Activated CD4-positive, alpha-beta memory T cell treated with anti-CD3 and anti-CD28 coated beads, Interleukin-2, amount 10 ng/mL, durations not matched to agents 7 days and 5 days (primary cell): ENCODE measurements at regions not wholly inside any gene's neighbourhood (a gene's known extent, or its start where the extent isn't known, plus 50 kb on each side); places are given as distances from the start of the nearest gene placed in this dataset.
"Not testable (repeated sequence)": the region's sequence is repeated elsewhere in the genome, so short reads cannot be mapped to it uniquely, and the experiment has no call there.

Experiments used
- CTCF ChIA-PET: fragments of 350-600 bp; sonication (Branson Sonifier 250); formaldehyde crosslinking; loops from one replicate; lab custom pipeline; 2021; ENCODE audit warnings: antibody characterized with exemption, inconsistent platforms; lab: Charles Lee
- POLR2A ChIA-PET: fragments of 350-600 bp; sonication (Branson Sonifier 250); formaldehyde crosslinking; loops from one replicate; lab custom pipeline; 2021; ENCODE audit warnings: antibody characterized with exemption; lab: Charles Lee
- DNase-seq: peaks from one replicate; pipeline ENCODE4 v3.0.0-alpha.2; 2020
- H3K27ac Mint-ChIP-seq: one replicate; pipeline ENCODE4 v1.8.0; 2021; ENCODE audit warnings: mild to moderate bottlenecking, mixed read lengths
- H3K27me3 Mint-ChIP-seq: one replicate; pipeline ENCODE4 v1.8.0; 2021; ENCODE audit warnings: mixed read lengths
- H3K36me3 Mint-ChIP-seq: one replicate; pipeline ENCODE4 v1.8.0; 2021; ENCODE audit warnings: low read depth, mixed read lengths
- H3K4me1 Mint-ChIP-seq: one replicate; pipeline ENCODE4 v1.8.0; 2021; ENCODE audit warnings: mixed read lengths
- H3K4me3 Mint-ChIP-seq: one replicate; pipeline ENCODE4 v1.8.0; 2021; ENCODE audit warnings: mild to moderate bottlenecking, mixed read lengths
- H3K9me3 Mint-ChIP-seq: one replicate; pipeline ENCODE4 v1.8.0; 2021; ENCODE audit warnings: mixed read lengths

GRCh38 chr16:29290631-29291247, 115.8 kb downstream of the NPIPB11 start:
- ChIA-PET CTCF (no interaction called here), POLR2A (no interaction called here)
- Mint-ChIP-seq H3K4me1 (peaks cover 13% of the 10 kb centered on the region), H3K27ac (peak overlapping the region; percentile 26), H3K9me3 (no peaks in the 10 kb centered on the region), H3K27me3 (no peaks in the 10 kb centered on the region), H3K4me3 (no peak overlapping the region), H3K36me3 (no peaks in the 10 kb centered on the region)
- DNase-seq, result peak; percentile 72

GRCh38 chr16:29289516-29290239, 116.8 kb downstream of the NPIPB11 start:
- H3K4me3 Mint-ChIP-seq, H3K36me3 Mint-ChIP-seq, POLR2A ChIA-PET, DNase-seq, CTCF ChIA-PET, H3K9me3 Mint-ChIP-seq, H3K27me3 Mint-ChIP-seq, H3K27ac Mint-ChIP-seq: not testable (repeated sequence)
- peaks cover 19% of the 10 kb centered on the region for H3K4me1 Mint-ChIP-seq

GRCh38 chr16:29288711-29289474, 117.6 kb downstream of the NPIPB11 start:
- POLR2A ChIA-PET, DNase-seq, H3K27me3 Mint-ChIP-seq, H3K36me3 Mint-ChIP-seq, H3K9me3 Mint-ChIP-seq, H3K27ac Mint-ChIP-seq, H3K4me3 Mint-ChIP-seq, CTCF ChIA-PET: not testable (repeated sequence)
- peaks cover 21% of the 10 kb centered on the region for H3K4me1 Mint-ChIP-seq

GRCh38 chr16:29287871-29288535, 118.5 kb downstream of the NPIPB11 start:
- not testable (repeated sequence) for DNase-seq, H3K9me3 Mint-ChIP-seq, H3K27me3 Mint-ChIP-seq

GRCh38 chr16:29287246-29287645, 119.3 kb downstream of the NPIPB11 start:
- peaks cover 21% of the 10 kb centered on the region for H3K4me1 Mint-ChIP-seq
- CTCF ChIA-PET, POLR2A ChIA-PET, H3K4me3 Mint-ChIP-seq, DNase-seq, H3K27ac Mint-ChIP-seq, H3K27me3 Mint-ChIP-seq, H3K36me3 Mint-ChIP-seq, H3K9me3 Mint-ChIP-seq: not testable (repeated sequence)

More at GRCh38 chr16:29287871-29288535, 118.5 kb downstream of the NPIPB11 start:
- peaks cover 21% of the 10 kb centered on the region for H3K4me1 Mint-ChIP-seq
- POLR2A ChIA-PET, H3K27ac Mint-ChIP-seq, H3K4me3 Mint-ChIP-seq, H3K36me3 Mint-ChIP-seq, CTCF ChIA-PET: not testable (repeated sequence)

- H3K27me3 Mint-ChIP-seq, CTCF ChIA-PET, H3K9me3 Mint-ChIP-seq: not testable (repeated sequence)
Observed at GRCh38 chr16:29286796-29287195, 119.7 kb downstream of the NPIPB11 start.

GRCh38 chr16:29286161-29286560, 120.3 kb downstream of the NPIPB11 start:
- CTCF ChIA-PET, DNase-seq, H3K27me3 Mint-ChIP-seq, H3K9me3 Mint-ChIP-seq, H3K36me3 Mint-ChIP-seq, H3K4me3 Mint-ChIP-seq, H3K27ac Mint-ChIP-seq, POLR2A ChIA-PET: not testable (repeated sequence)
- peaks cover 16% of the 10 kb centered on the region for H3K4me1 Mint-ChIP-seq

More at GRCh38 chr16:29286796-29287195, 119.7 kb downstream of the NPIPB11 start:
- H3K4me1 Mint-ChIP-seq, result peaks cover 21% of the 10 kb centered on the region
- H3K4me3 Mint-ChIP-seq, H3K36me3 Mint-ChIP-seq, DNase-seq, H3K27ac Mint-ChIP-seq, POLR2A ChIA-PET: not testable (repeated sequence)

GRCh38 chr16:29285151-29285885, 121.2 kb downstream of the NPIPB11 start:
- CTCF ChIA-PET, POLR2A ChIA-PET, H3K27me3 Mint-ChIP-seq, H3K4me3 Mint-ChIP-seq, H3K27ac Mint-ChIP-seq, DNase-seq, H3K4me1 Mint-ChIP-seq, H3K9me3 Mint-ChIP-seq, H3K36me3 Mint-ChIP-seq: not testable (repeated sequence)

GRCh38 chr16:29284723-29285122, 121.8 kb downstream of the NPIPB11 start:
- POLR2A ChIA-PET, H3K27ac Mint-ChIP-seq, H3K36me3 Mint-ChIP-seq, H3K9me3 Mint-ChIP-seq, H3K4me3 Mint-ChIP-seq, H3K4me1 Mint-ChIP-seq, DNase-seq, CTCF ChIA-PET, H3K27me3 Mint-ChIP-seq: not testable (repeated sequence)

GRCh38 chr16:29284159-29284558, 122.4 kb downstream of the NPIPB11 start:
- H3K9me3 Mint-ChIP-seq, H3K4me3 Mint-ChIP-seq, CTCF ChIA-PET, H3K27me3 Mint-ChIP-seq, H3K4me1 Mint-ChIP-seq, DNase-seq, H3K36me3 Mint-ChIP-seq, H3K27ac Mint-ChIP-seq, POLR2A ChIA-PET: not testable (repeated sequence)

- H3K36me3 Mint-ChIP-seq, H3K4me1 Mint-ChIP-seq, DNase-seq, H3K4me3 Mint-ChIP-seq, CTCF ChIA-PET, H3K27ac Mint-ChIP-seq, H3K27me3 Mint-ChIP-seq, H3K9me3 Mint-ChIP-seq, POLR2A ChIA-PET: not testable (repeated sequence)
Observed at GRCh38 chr16:29278097-29278871, 128.2 kb downstream of the NPIPB11 start.

- POLR2A ChIA-PET, CTCF ChIA-PET, H3K4me1 Mint-ChIP-seq, H3K27ac Mint-ChIP-seq, H3K4me3 Mint-ChIP-seq, H3K36me3 Mint-ChIP-seq, H3K27me3 Mint-ChIP-seq, DNase-seq, H3K9me3 Mint-ChIP-seq: not testable (repeated sequence)
Observed at GRCh38 chr16:29276446-29276845, 130.1 kb downstream of the NPIPB11 start.
